WTC11 (cell line): ENCODE measurements at regions not wholly inside any gene's neighbourhood (a gene's known extent, or its start where the extent isn't known, plus 50 kb on each side); places are given as distances from the start of the nearest gene placed in this dataset.

ENCODE experiments used
- ATAC-seq: fragments of 200-7000 bp; cut with Tn5 transposase; 2 replicates; pipeline ENCODE4 v1.10.0; 2021; ENCODE audit warnings: mild to moderate bottlenecking, moderate library complexity
- CTCF ChIA-PET: fragments of 300-600 bp; sonication (Branson Sonifier 250); formaldehyde crosslinking; loops from one replicate; lab custom pipeline; 2021; ENCODE audit warnings: antibody characterized with exemption; lab: Charles Lee
- POLR2A ChIA-PET: fragments of 350-600 bp; sonication (Branson Sonifier 250); formaldehyde crosslinking; loops from one replicate; lab custom pipeline; 2021; ENCODE audit warnings: antibody characterized with exemption; lab: Charles Lee
- DNase-seq: peaks from one replicate; pipeline ENCODE4 v3.0.0; 2021; ENCODE audit warnings: low spot score
- H3K27ac Mint-ChIP-seq: 2 replicates; pipeline ENCODE4 v1.8.0; 2021; ENCODE audit warnings: mixed read lengths
- H3K27me3 Mint-ChIP-seq: 2 replicates; pipeline ENCODE4 v1.8.0; 2021; ENCODE audit warnings: low read depth, mild to moderate bottlenecking, moderate library complexity, mixed read lengths
- H3K36me3 Mint-ChIP-seq: 2 replicates; pipeline ENCODE4 v1.8.0; 2021; ENCODE audit warnings: mixed read lengths
- H3K4me1 Mint-ChIP-seq: 2 replicates; pipeline ENCODE4 v1.8.0; 2022; ENCODE audit warnings: mixed read lengths
- H3K4me3 Mint-ChIP-seq: 2 replicates; pipeline ENCODE4 v1.8.0; 2021; ENCODE audit warnings: mild to moderate bottlenecking, moderate library complexity, mixed read lengths
- H3K9me3 Mint-ChIP-seq: 2 replicates; pipeline ENCODE4 v1.8.0; 2021; ENCODE audit warnings: mixed read lengths
- AFF4 ChIP-seq: sonication (generic); formaldehyde crosslinking; IDR thresholded peaks from 2 replicates; pipeline ENCODE4 v1.8.1; 2023; ENCODE audit warnings: mild to moderate bottlenecking, missing genetic modification reagents, borderline replicate concordance
- ATF3 ChIP-seq: sonication (generic); formaldehyde crosslinking; conservative IDR thresholded peaks from 2 replicates; pipeline ENCODE4 v1.8.1; 2022; ENCODE audit warnings: mild to moderate bottlenecking, missing genetic modification reagents
- CBFB ChIP-seq: sonication (generic); formaldehyde crosslinking; IDR thresholded peaks from 2 replicates; pipeline ENCODE4 v1.8.1; 2022; ENCODE audit warnings: mild to moderate bottlenecking, low read depth, missing genetic modification reagents
- CDX4 ChIP-seq: fragments of 250-450 bp; sonication (Bioruptor Pico); IDR thresholded peaks from 2 replicates; pipeline ENCODE4 v1.9.0; 2021; ENCODE audit warnings: moderate library complexity, mild to moderate bottlenecking, inconsistent platforms, borderline replicate concordance
- E2F4 ChIP-seq: sonication (generic); formaldehyde crosslinking; IDR thresholded peaks from 2 replicates; pipeline ENCODE4 v1.8.1; 2022; ENCODE audit warnings: low read depth, mild to moderate bottlenecking, moderate library complexity, missing genetic modification reagents, borderline replicate concordance
- ELF4 ChIP-seq: sonication (generic); formaldehyde crosslinking; IDR thresholded peaks from 2 replicates; pipeline ENCODE4 v1.8.1; 2022; ENCODE audit warnings: low read depth, mild to moderate bottlenecking, moderate library complexity, missing genetic modification reagents
- FOXJ3 ChIP-seq: sonication (generic); formaldehyde crosslinking; IDR thresholded peaks from 2 replicates; pipeline ENCODE4 v1.9.0; 2021; ENCODE audit warnings: missing genetic modification reagents, mild to moderate bottlenecking, borderline replicate concordance
- FOXP1 ChIP-seq: sonication (generic); formaldehyde crosslinking; IDR thresholded peaks from 2 replicates; pipeline ENCODE4 v1.8.0; 2022; ENCODE audit warnings: missing genetic modification reagents, mild to moderate bottlenecking, moderate library complexity, borderline replicate concordance
- FOXP4 ChIP-seq: sonication (generic); formaldehyde crosslinking; IDR thresholded peaks from 2 replicates; pipeline ENCODE4 v1.8.0; 2022; ENCODE audit warnings: mild to moderate bottlenecking, missing genetic modification reagents
- JAZF1 ChIP-seq: fragments of 250-450 bp; sonication (Bioruptor Pico); IDR thresholded peaks from 2 replicates; pipeline ENCODE4 v1.9.0; 2021; ENCODE audit warnings: moderate library complexity, mild to moderate bottlenecking, inconsistent platforms
- MAX ChIP-seq: sonication (generic); formaldehyde crosslinking; IDR thresholded peaks from 2 replicates; pipeline ENCODE4 v1.8.0; 2022; ENCODE audit warnings: mild to moderate bottlenecking, missing genetic modification reagents
- NFATC4 ChIP-seq: fragments of 250-450 bp; sonication (Bioruptor Pico); IDR thresholded peaks from 2 replicates; pipeline ENCODE4 v1.9.0; 2021; ENCODE audit warnings: mild to moderate bottlenecking
- NFYB ChIP-seq: sonication (generic); formaldehyde crosslinking; conservative IDR thresholded peaks from 2 replicates; pipeline ENCODE4 v1.8.0; 2022; ENCODE audit warnings: low read depth, missing genetic modification reagents
- OVOL2 ChIP-seq: fragments of 250-450 bp; sonication (Bioruptor Pico); IDR thresholded peaks from 2 replicates; pipeline ENCODE4 v1.9.0; 2021; ENCODE audit warnings: mild to moderate bottlenecking, borderline replicate concordance
- PRDM15 ChIP-seq: sonication (generic); formaldehyde crosslinking; IDR thresholded peaks from 2 replicates; pipeline ENCODE4 v1.8.0; 2022; ENCODE audit warnings: missing genetic modification reagents
- SOX15 ChIP-seq: fragments of 250-450 bp; sonication (Bioruptor Pico); IDR thresholded peaks from 2 replicates; pipeline ENCODE4 v1.9.0; 2021; ENCODE audit warnings: mild to moderate bottlenecking
- TEAD1 ChIP-seq: sonication (generic); formaldehyde crosslinking; IDR thresholded peaks from 2 replicates; pipeline ENCODE4 v1.8.0; 2022; ENCODE audit warnings: mild to moderate bottlenecking, missing genetic modification reagents
- ZNF121 ChIP-seq: sonication (generic); formaldehyde crosslinking; IDR thresholded peaks from 2 replicates; pipeline ENCODE4 v1.8.0; 2023; ENCODE audit warnings: missing genetic modification reagents
- ZNF138 ChIP-seq: sonication (generic); formaldehyde crosslinking; conservative IDR thresholded peaks from 2 replicates; pipeline ENCODE4 v1.8.1; 2022; ENCODE audit warnings: mild to moderate bottlenecking, moderate library complexity, missing genetic modification reagents

GRCh38 chr12:59499774-59500173 lies 96.1 kb upstream of the SLC16A7 start:
- ChIA-PET CTCF (interaction anchor here (0.6 kb wide), 1 partner anchor 13 kb away, joined by 3 read pairs; no protein-coding TSS in a partner anchor), POLR2A (no interaction called here)
- TF ChIP-seq ZNF138 (no peak), ZNF121 (CRISPR knock-in tag) (no peak), AFF4 (no peak), PRDM15 (no peak), NFATC4 (CRISPR knock-in tag) (no peak), OVOL2 (CRISPR knock-in tag) (no peak), NFYB (CRISPR knock-in tag) (no peak), FOXJ3 (CRISPR knock-in tag) (no peak), ATF3 (CRISPR knock-in tag) (no peak), CDX4 (CRISPR knock-in tag) (no peak), MAX (CRISPR knock-in tag) (no peak), ELF4 (CRISPR knock-in tag) (no peak), CBFB (no peak), SOX15 (CRISPR knock-in tag) (no peak), E2F4 (no peak), JAZF1 (CRISPR knock-in tag) (no peak), FOXP1 (no peak), TEAD1 (CRISPR knock-in tag) (no peak), FOXP4 (CRISPR knock-in tag) (no peak)
- H3K36me3 Mint-ChIP-seq, result 0 out of 2 replicates have a peak, but pooled peaks cover 4% of the 10 kb centered on the region
- no peaks in the 10 kb centered on the region for H3K27me3 Mint-ChIP-seq
- ATAC-seq, result no peak; the same call in 1 of the 2 replicates
- DNase-seq, result no peak
- peaks cover 8% of the 10 kb centered on the region for H3K9me3 Mint-ChIP-seq
- H3K4me3 Mint-ChIP-seq, result no peak overlapping the region
- peaks cover 18% of the 10 kb centered on the region for H3K4me1 Mint-ChIP-seq
- H3K27ac Mint-ChIP-seq, result no peak overlapping the region
